K562 (cell line): ENCODE measurements at regions not wholly inside any gene's neighbourhood (a gene's known extent, or its start where the extent isn't known, plus 50 kb on each side); places are given as distances from the start of the nearest gene placed in this dataset.

Source experiments
- CBFB ChIP-seq: sonication (generic); formaldehyde crosslinking; IDR thresholded peaks from 2 replicates; pipeline ENCODE4 v1.4.0; 2020; ENCODE audit warnings: mild to moderate bottlenecking, missing genetic modification reagents
- CTCF ChIP-seq, 3 experiments: IDR thresholded peaks in 2 of 3; conservative IDR thresholded peaks in 1 of 3; 2 replicates each; pipeline ENCODE4 v1.5.1; 2011 to 2012; ENCODE audit warnings: low read length in 3 of 3, mild to moderate bottlenecking in 3 of 3, control low read depth in 2 of 3, improper control_type of control experiment in 1 of 3, inconsistent platforms in 1 of 3, low read depth in 1 of 3, mixed read lengths in 1 of 3, moderate library complexity in 1 of 3; ENCODE audit not compliant: insufficient read depth in 2 of 3
- MGA ChIP-seq: fragments of 450-650 bp; IDR thresholded peaks from 2 replicates; pipeline ENCODE4 v1.6.1; 2016; ENCODE audit warnings: mild to moderate bottlenecking, moderate library complexity
- SIX5 ChIP-seq, 2 experiments: IDR thresholded peaks; 2 replicates each; pipeline ENCODE4 v1.6.1; 2011; ENCODE audit warnings: low read length in 2 of 2, borderline replicate concordance in 1 of 2, low read depth in 1 of 2, mild to moderate bottlenecking in 1 of 2, moderate library complexity in 1 of 2; ENCODE audit not compliant: insufficient read depth in 1 of 2
- UBTF ChIP-seq, 2 experiments: IDR thresholded peaks; 2 replicates each; pipeline ENCODE4 v1.6.1; 2012; ENCODE audit warnings: improper control_type of control experiment in 2 of 2, low read depth in 2 of 2, low read length in 2 of 2, borderline replicate concordance in 1 of 2

- TF ChIP-seq CTCF (IDR thresholded peaks at IDR 0.05 in 2 of 3, conservative IDR thresholded peaks at IDR 0.05 in 1 of 3; ENCODE audit: insufficient read depth in 2 of 3, low read depth in 1 of 3, low read length in 3 of 3) = no peak
- TF ChIP-seq SIX5 (IDR thresholded peaks at IDR 0.05; ENCODE audit: borderline replicate concordance in 1 of 2, insufficient read depth in 1 of 2, low read depth in 1 of 2, low read length in 2 of 2) = no peak
- TF ChIP-seq MGA = no peak
- TF ChIP-seq CBFB (CRISPR knock-in tag) = no peak
- TF ChIP-seq UBTF (IDR thresholded peaks at IDR 0.05; ENCODE audit: borderline replicate concordance in 1 of 2, low read depth in 2 of 2, low read length in 2 of 2) = no peak
These were observed 548.6 kb downstream of the ARL4A start for GRCh38 chr7:13236026-13236425.
